ENCODE measurements at regions not wholly inside any gene's neighbourhood (a gene's known extent, or its start where the extent isn't known, plus 50 kb on each side); places are given as distances from the start of the nearest gene placed in this dataset.

DNA sequence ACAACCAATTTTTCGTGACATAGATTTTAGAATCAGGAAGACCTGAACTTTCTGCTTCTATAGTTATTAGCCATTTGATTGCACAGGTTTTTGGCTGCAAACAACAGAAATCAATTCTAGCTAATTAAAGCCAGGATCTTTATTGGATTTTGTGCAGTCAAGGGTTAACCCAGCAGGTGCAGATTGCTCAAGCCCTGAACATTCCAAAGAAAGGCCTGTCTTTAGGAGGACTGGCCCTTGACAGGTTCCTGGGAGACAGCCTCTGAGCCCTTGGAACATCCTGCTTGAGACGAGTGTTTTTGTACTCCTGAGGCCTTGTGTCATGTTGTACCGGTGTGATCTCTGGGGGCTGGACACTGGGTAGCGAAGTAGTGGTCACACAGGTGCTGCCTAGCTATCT, 174.6 kb downstream of the PTCSC3 start:
- Histone ChIP-seq H3K79me2 (ENCODE audit: insufficient read depth) (no peaks in the 10 kb centered on the region), H3K9me3 (no peaks in the 10 kb centered on the region), H3K4me3 (ENCODE audit: low read depth in 2 of 2, low read length in 1 of 2) (no peak overlapping the region), H3K4me2 (no peak overlapping the region), H3K9me2 (no peaks in the 10 kb centered on the region), H3K36me3 (replicated peaks in 1 of 2; ENCODE audit: control insufficient read depth in 1 of 2, insufficient read depth in 2 of 2, low read length in 1 of 2) (no peaks in the 10 kb centered on the region), H3K27ac (ENCODE audit: low read depth in 2 of 2, low read length in 1 of 2) (no peak overlapping the region), H3K27me3 (ENCODE audit: insufficient read depth) (peaks cover 15% of the 10 kb centered on the region; the same call in 1 of the 2 replicates), H3F3A (replicated peaks; ENCODE audit: insufficient read depth) (no peaks in the 10 kb centered on the region), H4K20me1 (ENCODE audit: insufficient read depth) (no peaks in the 10 kb centered on the region), H3K4me1 (ENCODE audit: control insufficient read depth in 1 of 2, insufficient read depth in 2 of 2, low read depth in 1 of 2, low read length in 1 of 2) (no peaks in the 10 kb centered on the region), H2AFZ (ENCODE audit: low read depth) (no peak overlapping the region), H3K9ac (no peak overlapping the region)
- no peak for DNase-seq
- 3% methylated on average over 1 of the region's 4 CpGs for WGBS (ENCODE audit: low lambda C conversion rate)
- ChIA-PET CTCF (no interaction called here), POLR2A (no interaction called here)
- no peak for TF ChIP-seq REST (IDR thresholded peaks at IDR 0.05; ENCODE audit: low read depth, low read length)
- TF ChIP-seq GABPA (IDR thresholded peaks at IDR 0.05; ENCODE audit: low read depth): no peak
- no peak for TF ChIP-seq TCF12 (IDR thresholded peaks at IDR 0.05)
- no peak for TF ChIP-seq CHD2 (IDR thresholded peaks at IDR 0.05; ENCODE audit: low read length, partially characterized antibody)
- TF ChIP-seq USF1 (IDR thresholded peaks at IDR 0.05; ENCODE audit: borderline replicate concordance, low read depth): no peak
- TF ChIP-seq FOSL2 (IDR thresholded peaks at IDR 0.05; ENCODE audit: borderline replicate concordance, low read depth): no peak
- TF ChIP-seq TAF1 (IDR thresholded peaks at IDR 0.05; ENCODE audit: borderline replicate concordance, low read depth, low read length): no peak
- TF ChIP-seq POLR2AphosphoS5 (IDR thresholded peaks at IDR 0.05; ENCODE audit: low read depth, low read length): no peak
- TF ChIP-seq USF2 (IDR thresholded peaks at IDR 0.05; ENCODE audit: borderline replicate concordance, low read depth, low read length): no peak
- TF ChIP-seq NRF1 (IDR thresholded peaks at IDR 0.05; ENCODE audit: low read depth, low read length): no peak
- no peak for TF ChIP-seq GATA2 (CRISPR knock-in tag; IDR thresholded peaks at IDR 0.05)

GRCh38 chr14:35999294-35999693, 173.2 kb downstream of the BRMS1L start:
- Histone ChIP-seq H3K9ac (no peak overlapping the region), H4K20me1 (ENCODE audit: insufficient read depth) (no peaks in the 10 kb centered on the region)
- CTCF ChIA-PET: no interaction called here
- TF ChIP-seq GABPA (IDR thresholded peaks at IDR 0.05; ENCODE audit: low read depth) (no peak), RAD21 (IDR thresholded peaks at IDR 0.05; ENCODE audit: low read length) (no peak), EZH2phosphoT487 (IDR thresholded peaks at IDR 0.05; ENCODE audit: borderline replicate concordance, low read depth) (no peak), REST (IDR thresholded peaks at IDR 0.05; ENCODE audit: low read depth, low read length) (no peak), TCF12 (IDR thresholded peaks at IDR 0.05) (no peak), RCOR1 (IDR thresholded peaks at IDR 0.05; ENCODE audit: low read length) (no peak), YY1 (IDR thresholded peaks at IDR 0.05; ENCODE audit: low read depth) (no peak), ELF1 (IDR thresholded peaks at IDR 0.05) (no peak), SMC3 (IDR thresholded peaks at IDR 0.05; ENCODE audit: low read depth, low read length) (no peak)
- TF ChIP-seq, protein P1, sequence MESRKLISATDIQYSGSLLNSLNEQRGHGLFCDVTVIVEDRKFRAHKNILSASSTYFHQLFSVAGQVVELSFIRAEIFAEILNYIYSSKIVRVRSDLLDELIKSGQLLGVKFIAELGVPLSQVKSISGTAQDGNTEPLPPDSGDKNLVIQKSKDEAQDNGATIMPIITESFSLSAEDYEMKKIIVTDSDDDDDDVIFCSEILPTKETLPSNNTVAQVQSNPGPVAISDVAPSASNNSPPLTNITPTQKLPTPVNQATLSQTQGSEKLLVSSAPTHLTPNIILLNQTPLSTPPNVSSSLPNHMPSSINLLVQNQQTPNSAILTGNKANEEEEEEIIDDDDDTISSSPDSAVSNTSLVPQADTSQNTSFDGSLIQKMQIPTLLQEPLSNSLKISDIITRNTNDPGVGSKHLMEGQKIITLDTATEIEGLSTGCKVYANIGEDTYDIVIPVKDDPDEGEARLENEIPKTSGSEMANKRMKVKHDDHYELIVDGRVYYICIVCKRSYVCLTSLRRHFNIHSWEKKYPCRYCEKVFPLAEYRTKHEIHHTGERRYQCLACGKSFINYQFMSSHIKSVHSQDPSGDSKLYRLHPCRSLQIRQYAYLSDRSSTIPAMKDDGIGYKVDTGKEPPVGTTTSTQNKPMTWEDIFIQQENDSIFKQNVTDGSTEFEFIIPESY (IDR thresholded peaks at IDR 0.05; ENCODE audit: borderline replicate concordance, low read depth): no peak

More at GRCh38 chr14:35999294-35999693, 173.2 kb downstream of the BRMS1L start:
- Histone ChIP-seq H3K79me2 (ENCODE audit: insufficient read depth) (no peaks in the 10 kb centered on the region), H3F3A (replicated peaks; ENCODE audit: insufficient read depth) (no peaks in the 10 kb centered on the region), H2AFZ (ENCODE audit: low read depth) (no peak overlapping the region), H3K27ac (ENCODE audit: low read depth in 2 of 2, low read length in 1 of 2) (no peak overlapping the region), H3K9me2 (no peaks in the 10 kb centered on the region), H3K36me3 (replicated peaks in 1 of 2; ENCODE audit: control insufficient read depth in 1 of 2, insufficient read depth in 2 of 2, low read length in 1 of 2) (no peaks in the 10 kb centered on the region), H3K27me3 (ENCODE audit: insufficient read depth) (peaks cover 14% of the 10 kb centered on the region; the same call in 1 of the 2 replicates), H3K9me3 (no peaks in the 10 kb centered on the region), H3K4me2 (no peak overlapping the region), H3K4me1 (ENCODE audit: control insufficient read depth in 1 of 2, insufficient read depth in 2 of 2, low read depth in 1 of 2, low read length in 1 of 2) (no peaks in the 10 kb centered on the region), H3K4me3 (ENCODE audit: low read depth in 2 of 2, low read length in 1 of 2) (no peak overlapping the region)
- DNase-seq: no peak
- WGBS (ENCODE audit: low lambda C conversion rate): 22% methylated on average over 5 of the region's 5 CpGs
- POLR2A ChIA-PET: no interaction called here
